ENCODE measurements at regions not wholly inside any gene's neighbourhood (a gene's known extent, or its start where the extent isn't known, plus 50 kb on each side); places are given as distances from the start of the nearest gene placed in this dataset.

DNA sequence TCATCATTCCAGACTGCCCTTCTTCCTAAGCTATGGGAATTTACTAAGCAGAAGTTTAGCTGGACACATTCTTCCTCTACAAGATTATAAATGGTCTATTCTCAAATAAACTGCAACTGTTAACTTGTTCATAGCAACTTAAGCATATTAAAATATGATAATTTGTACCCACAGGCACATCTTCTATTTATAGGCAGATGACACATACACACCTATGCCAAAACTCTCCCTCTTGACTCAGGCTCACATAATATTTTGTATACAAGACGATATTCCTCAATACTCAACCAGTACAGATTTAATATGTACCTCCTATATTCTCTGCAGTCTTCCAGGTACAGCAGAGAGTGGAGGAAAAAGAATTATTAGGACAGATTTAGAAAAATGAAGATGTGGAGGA lies 232.7 kb upstream of the KIAA1217 start:
- POLR2A ChIA-PET = no interaction called here
- DNase-seq (ENCODE audit: low read depth, low spot score) (no peak), ATAC-seq (no peak)
- BruUV-seq (replicated peaks) = no TSS peak
- Histone ChIP-seq H3K27ac (ENCODE audit: low read length) (no peak overlapping the region), H3K27me3 (ENCODE audit: control insufficient read depth, insufficient read depth, low read length) (no peaks in the 10 kb centered on the region), H3K4me3 (ENCODE audit: low read depth in 2 of 2, low read length in 2 of 2) (no peak overlapping the region), H3K36me3 (ENCODE audit: control insufficient read depth, insufficient read depth, low read length) (no peaks in the 10 kb centered on the region), H3K4me1 (ENCODE audit: control insufficient read depth, insufficient read depth, low read length) (no peaks in the 10 kb centered on the region), H3K9me3 (ENCODE audit: control insufficient read depth, insufficient read depth, low read depth, low read length) (no peaks in the 10 kb centered on the region)
- CTCF ChIA-PET = no interaction called here
- intact Hi-C loops (cut with micrococcal nuclease; ENCODE audit: unreplicated experiment) (no loop called here), in situ Hi-C loops (cut with HindIII; ENCODE audit: low pct_unique_long_range_greater_than_20kb, low sequenced_read_pairs) (no loop called here)
- TF ChIP-seq, protein P1, sequence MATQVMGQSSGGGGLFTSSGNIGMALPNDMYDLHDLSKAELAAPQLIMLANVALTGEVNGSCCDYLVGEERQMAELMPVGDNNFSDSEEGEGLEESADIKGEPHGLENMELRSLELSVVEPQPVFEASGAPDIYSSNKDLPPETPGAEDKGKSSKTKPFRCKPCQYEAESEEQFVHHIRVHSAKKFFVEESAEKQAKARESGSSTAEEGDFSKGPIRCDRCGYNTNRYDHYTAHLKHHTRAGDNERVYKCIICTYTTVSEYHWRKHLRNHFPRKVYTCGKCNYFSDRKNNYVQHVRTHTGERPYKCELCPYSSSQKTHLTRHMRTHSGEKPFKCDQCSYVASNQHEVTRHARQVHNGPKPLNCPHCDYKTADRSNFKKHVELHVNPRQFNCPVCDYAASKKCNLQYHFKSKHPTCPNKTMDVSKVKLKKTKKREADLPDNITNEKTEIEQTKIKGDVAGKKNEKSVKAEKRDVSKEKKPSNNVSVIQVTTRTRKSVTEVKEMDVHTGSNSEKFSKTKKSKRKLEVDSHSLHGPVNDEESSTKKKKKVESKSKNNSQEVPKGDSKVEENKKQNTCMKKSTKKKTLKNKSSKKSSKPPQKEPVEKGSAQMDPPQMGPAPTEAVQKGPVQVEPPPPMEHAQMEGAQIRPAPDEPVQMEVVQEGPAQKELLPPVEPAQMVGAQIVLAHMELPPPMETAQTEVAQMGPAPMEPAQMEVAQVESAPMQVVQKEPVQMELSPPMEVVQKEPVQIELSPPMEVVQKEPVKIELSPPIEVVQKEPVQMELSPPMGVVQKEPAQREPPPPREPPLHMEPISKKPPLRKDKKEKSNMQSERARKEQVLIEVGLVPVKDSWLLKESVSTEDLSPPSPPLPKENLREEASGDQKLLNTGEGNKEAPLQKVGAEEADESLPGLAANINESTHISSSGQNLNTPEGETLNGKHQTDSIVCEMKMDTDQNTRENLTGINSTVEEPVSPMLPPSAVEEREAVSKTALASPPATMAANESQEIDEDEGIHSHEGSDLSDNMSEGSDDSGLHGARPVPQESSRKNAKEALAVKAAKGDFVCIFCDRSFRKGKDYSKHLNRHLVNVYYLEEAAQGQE (IDR thresholded peaks at IDR 0.05; ENCODE audit: insufficient read depth in 1 of 2, low read depth in 2 of 2, low read length in 1 of 2) = no peak
- TF ChIP-seq TCF7L2 (IDR thresholded peaks at IDR 0.05; ENCODE audit: low read depth, low read length) = no peak
- TF ChIP-seq SIN3A (IDR thresholded peaks at IDR 0.05; ENCODE audit: borderline replicate concordance, insufficient read depth, low read depth, low read length) = no peak
- TF ChIP-seq, protein P2, sequence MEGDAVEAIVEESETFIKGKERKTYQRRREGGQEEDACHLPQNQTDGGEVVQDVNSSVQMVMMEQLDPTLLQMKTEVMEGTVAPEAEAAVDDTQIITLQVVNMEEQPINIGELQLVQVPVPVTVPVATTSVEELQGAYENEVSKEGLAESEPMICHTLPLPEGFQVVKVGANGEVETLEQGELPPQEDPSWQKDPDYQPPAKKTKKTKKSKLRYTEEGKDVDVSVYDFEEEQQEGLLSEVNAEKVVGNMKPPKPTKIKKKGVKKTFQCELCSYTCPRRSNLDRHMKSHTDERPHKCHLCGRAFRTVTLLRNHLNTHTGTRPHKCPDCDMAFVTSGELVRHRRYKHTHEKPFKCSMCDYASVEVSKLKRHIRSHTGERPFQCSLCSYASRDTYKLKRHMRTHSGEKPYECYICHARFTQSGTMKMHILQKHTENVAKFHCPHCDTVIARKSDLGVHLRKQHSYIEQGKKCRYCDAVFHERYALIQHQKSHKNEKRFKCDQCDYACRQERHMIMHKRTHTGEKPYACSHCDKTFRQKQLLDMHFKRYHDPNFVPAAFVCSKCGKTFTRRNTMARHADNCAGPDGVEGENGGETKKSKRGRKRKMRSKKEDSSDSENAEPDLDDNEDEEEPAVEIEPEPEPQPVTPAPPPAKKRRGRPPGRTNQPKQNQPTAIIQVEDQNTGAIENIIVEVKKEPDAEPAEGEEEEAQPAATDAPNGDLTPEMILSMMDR (IDR thresholded peaks at IDR 0.05) = no peak
- TF ChIP-seq POLR2AphosphoS5 (IDR thresholded peaks at IDR 0.05; ENCODE audit: low read depth, low read length) = no peak

GRCh38 chr10:23978317-23978716 lies 230.6 kb upstream of the KIAA1217 start:
- no peak overlapping the region for H3K4me3 ChIP-seq (ENCODE audit: low read depth in 2 of 2, low read length in 2 of 2)
- H3K27ac ChIP-seq (ENCODE audit: low read length) = no peak overlapping the region
- intact Hi-C loops (cut with micrococcal nuclease; ENCODE audit: unreplicated experiment) = no loop called here
- no peaks in the 10 kb centered on the region for H3K9me3 ChIP-seq (ENCODE audit: control insufficient read depth, insufficient read depth, low read depth, low read length)
- in situ Hi-C loops (cut with HindIII; ENCODE audit: low pct_unique_long_range_greater_than_20kb, low sequenced_read_pairs) = no loop called here
- ChIA-PET POLR2A (no interaction called here), CTCF (no interaction called here)
- no peaks in the 10 kb centered on the region for H3K4me1 ChIP-seq (ENCODE audit: control insufficient read depth, insufficient read depth, low read length)
- TF ChIP-seq SIN3A (IDR thresholded peaks at IDR 0.05; ENCODE audit: borderline replicate concordance, insufficient read depth, low read depth, low read length) (no peak), TCF7L2 (IDR thresholded peaks at IDR 0.05; ENCODE audit: low read depth, low read length) (no peak), POLR2AphosphoS5 (IDR thresholded peaks at IDR 0.05; ENCODE audit: low read depth, low read length) (no peak)
- TF ChIP-seq, protein P2 (IDR thresholded peaks at IDR 0.05) = no peak
- TF ChIP-seq, protein P1 (IDR thresholded peaks at IDR 0.05; ENCODE audit: insufficient read depth in 1 of 2, low read depth in 2 of 2, low read length in 1 of 2) = no peak
- H3K27me3 ChIP-seq (ENCODE audit: control insufficient read depth, insufficient read depth, low read length) = no peaks in the 10 kb centered on the region
- DNase-seq (ENCODE audit: low read depth, low spot score) = no peak
- no peaks in the 10 kb centered on the region for H3K36me3 ChIP-seq (ENCODE audit: control insufficient read depth, insufficient read depth, low read length)
- ATAC-seq = no peak
- no TSS peak for BruUV-seq (replicated peaks)
